Stimulated activated CD4-positive, alpha-beta T cell treated with anti-CD3 and anti-CD28 coated beads, Interleukin-15, amount 100 ng/mL, for 24 hours (primary cell): ENCODE measurements at regions not wholly inside any gene's neighbourhood (a gene's known extent, or its start where the extent isn't known, plus 50 kb on each side); places are given as distances from the start of the nearest gene placed in this dataset.

Source experiments
- DNase-seq: peaks from one replicate; pipeline ENCODE4 v3.0.0-alpha.2; 2020

GRCh38 chr1:38126970-38127369 is 80.4 kb upstream of the POU3F1 start:
- no peak for DNase-seq

GRCh38 chr1:38125837-38126520 is 79.4 kb upstream of the POU3F1 start:
- DNase-seq = no peak

- no peak for DNase-seq
These were observed 78.4 kb upstream of the POU3F1 start for GRCh38 chr1:38125016-38125415.

- no peak for DNase-seq
These were observed 77.0 kb upstream of the POU3F1 start for GRCh38 chr1:38123356-38124135.

GRCh38 chr1:38121231-38121680 is 74.7 kb upstream of the POU3F1 start:
- no peak for DNase-seq

- no peak for DNase-seq
These were observed 74.1 kb upstream of the POU3F1 start for GRCh38 chr1:38120552-38121230.

GRCh38 chr1:38118976-38119375 is 72.4 kb upstream of the POU3F1 start:
- no peak for DNase-seq

GRCh38 chr1:38117444-38117887 is 70.9 kb upstream of the POU3F1 start:
- no peak for DNase-seq

- no peak for DNase-seq
These were observed 69.1 kb upstream of the POU3F1 start for GRCh38 chr1:38115682-38116202.

GRCh38 chr1:38115226-38115625 is 68.6 kb upstream of the POU3F1 start:
- no peak for DNase-seq

GRCh38 chr1:38114241-38115026 is 67.8 kb upstream of the POU3F1 start:
- DNase-seq = peak; percentile 6

- no peak for DNase-seq
These were observed 66.6 kb upstream of the POU3F1 start for GRCh38 chr1:38113159-38113666.

- no peak for DNase-seq
These were observed 65.0 kb upstream of the POU3F1 start for GRCh38 chr1:38111589-38111988.

- DNase-seq = no peak
These were observed 58.7 kb upstream of the POU3F1 start for GRCh38 chr1:38105267-38105666.

- DNase-seq = no peak
These were observed 56.0 kb upstream of the POU3F1 start for GRCh38 chr1:38102636-38103035.

GRCh38 chr1:38101037-38101785 is 54.6 kb upstream of the POU3F1 start:
- DNase-seq = no peak

GRCh38 chr1:38098101-38098847 is 51.7 kb upstream of the POU3F1 start:
- no peak for DNase-seq

GRCh38 chr1:38097284-38097898 is 50.8 kb upstream of the POU3F1 start:
- no peak for DNase-seq
